ENCODE measurements at regions not wholly inside any gene's neighbourhood (a gene's known extent, or its start where the extent isn't known, plus 50 kb on each side); places are given as distances from the start of the nearest gene placed in this dataset.

DNA sequence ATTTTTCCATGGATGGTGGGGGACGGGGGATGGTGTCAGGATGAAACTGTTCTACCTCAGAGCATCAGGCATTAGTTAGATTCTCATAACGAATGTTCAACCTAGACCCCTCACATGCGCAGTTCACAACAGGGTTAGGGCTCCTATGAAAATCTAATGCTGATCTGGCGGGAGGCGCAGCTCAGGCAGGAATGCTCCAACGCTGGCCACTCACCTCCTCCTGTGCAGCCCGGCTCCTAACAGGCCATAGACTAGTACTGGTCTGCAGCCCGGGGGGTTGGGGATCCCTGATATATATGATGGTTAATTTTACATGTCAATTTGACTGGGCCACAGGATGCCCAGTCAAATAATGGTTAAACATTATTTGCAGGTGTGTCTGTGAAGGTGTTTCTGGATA lies 199.0 kb upstream of the NR4A3 start:
- no peak for FAIRE-seq
- no peak overlapping the region for H3K4me3 ChIP-seq (replicated peaks in 1 of 3; ENCODE audit: insufficient read depth in 1 of 3, low read depth in 2 of 3, low read length in 3 of 3)
- H2AFZ ChIP-seq (ENCODE audit: low read length): no peak overlapping the region
- intact Hi-C loops (cut with micrococcal nuclease; ENCODE audit: unreplicated experiment) (no loop called here), in situ Hi-C loops (cut with HindIII; ENCODE audit: extremely low pct_ligation_motif_present, low pct_unique_long_range_greater_than_20kb) (no loop called here)
- CTCF ChIA-PET (ENCODE audit: low intra/inter-chr PET ratio, low total read pairs): no interaction called here
- no peak for ATAC-seq
- no peaks in the 10 kb centered on the region for H3K9me3 ChIP-seq (ENCODE audit: low read length)
- POLR2A ChIA-PET: no interaction called here
- H4K20me1 ChIP-seq (ENCODE audit: insufficient read depth, low read length): no peaks in the 10 kb centered on the region
- DNase-seq (ENCODE audit: low spot score): no peak
- no peaks in the 10 kb centered on the region for H3K4me1 ChIP-seq (ENCODE audit: insufficient read depth, low read length)
- WGBS (ENCODE audit: low lambda C conversion rate): 35% methylated on average over 8 of the region's 8 CpGs
- H3K79me2 ChIP-seq (ENCODE audit: insufficient read depth, low read length): no peaks in the 10 kb centered on the region
- H3K36me3 ChIP-seq (replicated peaks in 1 of 2; ENCODE audit: control insufficient read depth in 1 of 2, insufficient read depth in 2 of 2, low read length in 2 of 2): no peaks in the 10 kb centered on the region
- no peaks in the 10 kb centered on the region for H3K27me3 ChIP-seq (ENCODE audit: control insufficient read depth in 1 of 2, insufficient read depth in 2 of 2, low read length in 2 of 2)
- H3K4me2 ChIP-seq (ENCODE audit: low read depth, low read length): no peak overlapping the region
- no peak overlapping the region for H3K27ac ChIP-seq (ENCODE audit: extremely low read length, insufficient read depth, low read length)
- no peak overlapping the region for H3K9ac ChIP-seq (ENCODE audit: insufficient read depth, low read depth, low read length)
- no TSS peak for BruUV-seq (replicated peaks)
- TF ChIP-seq, protein P1, sequence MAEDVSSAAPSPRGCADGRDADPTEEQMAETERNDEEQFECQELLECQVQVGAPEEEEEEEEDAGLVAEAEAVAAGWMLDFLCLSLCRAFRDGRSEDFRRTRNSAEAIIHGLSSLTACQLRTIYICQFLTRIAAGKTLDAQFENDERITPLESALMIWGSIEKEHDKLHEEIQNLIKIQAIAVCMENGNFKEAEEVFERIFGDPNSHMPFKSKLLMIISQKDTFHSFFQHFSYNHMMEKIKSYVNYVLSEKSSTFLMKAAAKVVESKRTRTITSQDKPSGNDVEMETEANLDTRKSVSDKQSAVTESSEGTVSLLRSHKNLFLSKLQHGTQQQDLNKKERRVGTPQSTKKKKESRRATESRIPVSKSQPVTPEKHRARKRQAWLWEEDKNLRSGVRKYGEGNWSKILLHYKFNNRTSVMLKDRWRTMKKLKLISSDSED (CRISPR knock-in tag; IDR thresholded peaks at IDR 0.05): no peak
- TF ChIP-seq SP1 (IDR thresholded peaks at IDR 0.05) (no peak), SP1 (CRISPR knock-in tag; IDR thresholded peaks at IDR 0.05) (no peak), ZNF251 (CRISPR knock-in tag; IDR thresholded peaks at IDR 0.05) (no peak), ZNF780A (CRISPR knock-in tag; IDR thresholded peaks at IDR 0.05) (no peak), NONO (IDR thresholded peaks at IDR 0.05) (no peak), NONO (CRISPR knock-in tag; conservative IDR thresholded peaks at IDR 0.05) (no peak), ZNF460 (CRISPR knock-in tag; IDR thresholded peaks at IDR 0.05; ENCODE audit: borderline replicate concordance) (no peak), RBM22 (optimal IDR thresholded peaks at IDR 0.05; ENCODE audit: low read length) (no peak), ZNF598 (CRISPR knock-in tag; IDR thresholded peaks at IDR 0.05; ENCODE audit: borderline replicate concordance) (no peak)
- TF ChIP-seq, protein P2, sequence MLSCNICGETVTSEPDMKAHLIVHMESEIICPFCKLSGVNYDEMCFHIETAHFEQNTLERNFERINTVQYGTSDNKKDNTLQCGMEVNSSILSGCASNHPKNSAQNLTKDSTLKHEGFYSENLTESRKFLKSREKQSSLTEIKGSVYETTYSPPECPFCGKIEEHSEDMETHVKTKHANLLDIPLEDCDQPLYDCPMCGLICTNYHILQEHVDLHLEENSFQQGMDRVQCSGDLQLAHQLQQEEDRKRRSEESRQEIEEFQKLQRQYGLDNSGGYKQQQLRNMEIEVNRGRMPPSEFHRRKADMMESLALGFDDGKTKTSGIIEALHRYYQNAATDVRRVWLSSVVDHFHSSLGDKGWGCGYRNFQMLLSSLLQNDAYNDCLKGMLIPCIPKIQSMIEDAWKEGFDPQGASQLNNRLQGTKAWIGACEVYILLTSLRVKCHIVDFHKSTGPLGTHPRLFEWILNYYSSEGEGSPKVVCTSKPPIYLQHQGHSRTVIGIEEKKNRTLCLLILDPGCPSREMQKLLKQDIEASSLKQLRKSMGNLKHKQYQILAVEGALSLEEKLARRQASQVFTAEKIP (CRISPR knock-in tag; IDR thresholded peaks at IDR 0.05; ENCODE audit: borderline replicate concordance): no peak
- TF ChIP-seq, protein P3, sequence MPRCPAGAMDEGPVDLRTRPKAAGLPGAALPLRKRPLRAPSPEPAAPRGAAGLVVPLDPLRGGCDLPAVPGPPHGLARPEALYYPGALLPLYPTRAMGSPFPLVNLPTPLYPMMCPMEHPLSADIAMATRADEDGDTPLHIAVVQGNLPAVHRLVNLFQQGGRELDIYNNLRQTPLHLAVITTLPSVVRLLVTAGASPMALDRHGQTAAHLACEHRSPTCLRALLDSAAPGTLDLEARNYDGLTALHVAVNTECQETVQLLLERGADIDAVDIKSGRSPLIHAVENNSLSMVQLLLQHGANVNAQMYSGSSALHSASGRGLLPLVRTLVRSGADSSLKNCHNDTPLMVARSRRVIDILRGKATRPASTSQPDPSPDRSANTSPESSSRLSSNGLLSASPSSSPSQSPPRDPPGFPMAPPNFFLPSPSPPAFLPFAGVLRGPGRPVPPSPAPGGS (CRISPR knock-in tag; IDR thresholded peaks at IDR 0.05): no peak
- TF ChIP-seq, protein P4, sequence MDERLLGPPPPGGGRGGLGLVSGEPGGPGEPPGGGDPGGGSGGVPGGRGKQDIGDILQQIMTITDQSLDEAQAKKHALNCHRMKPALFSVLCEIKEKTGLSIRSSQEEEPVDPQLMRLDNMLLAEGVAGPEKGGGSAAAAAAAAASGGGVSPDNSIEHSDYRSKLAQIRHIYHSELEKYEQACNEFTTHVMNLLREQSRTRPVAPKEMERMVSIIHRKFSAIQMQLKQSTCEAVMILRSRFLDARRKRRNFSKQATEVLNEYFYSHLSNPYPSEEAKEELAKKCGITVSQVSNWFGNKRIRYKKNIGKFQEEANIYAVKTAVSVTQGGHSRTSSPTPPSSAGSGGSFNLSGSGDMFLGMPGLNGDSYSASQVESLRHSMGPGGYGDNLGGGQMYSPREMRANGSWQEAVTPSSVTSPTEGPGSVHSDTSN (CRISPR knock-in tag; IDR thresholded peaks at IDR 0.05): no peak
- TF ChIP-seq, protein P5, sequence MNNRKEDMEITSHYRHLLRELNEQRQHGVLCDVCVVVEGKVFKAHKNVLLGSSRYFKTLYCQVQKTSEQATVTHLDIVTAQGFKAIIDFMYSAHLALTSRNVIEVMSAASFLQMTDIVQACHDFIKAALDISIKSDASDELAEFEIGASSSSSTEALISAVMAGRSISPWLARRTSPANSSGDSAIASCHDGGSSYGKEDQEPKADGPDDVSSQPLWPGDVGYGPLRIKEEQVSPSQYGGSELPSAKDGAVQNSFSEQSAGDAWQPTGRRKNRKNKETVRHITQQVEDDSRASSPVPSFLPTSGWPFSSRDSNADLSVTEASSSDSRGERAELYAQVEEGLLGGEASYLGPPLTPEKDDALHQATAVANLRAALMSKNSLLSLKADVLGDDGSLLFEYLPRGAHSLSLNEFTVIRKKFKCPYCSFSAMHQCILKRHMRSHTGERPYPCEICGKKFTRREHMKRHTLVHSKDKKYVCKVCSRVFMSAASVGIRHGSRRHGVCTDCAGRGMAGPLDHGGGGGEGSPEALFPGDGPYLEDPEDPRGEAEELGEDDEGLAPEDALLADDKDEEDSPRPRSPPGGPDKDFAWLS (CRISPR knock-in tag; IDR thresholded peaks at IDR 0.05; ENCODE audit: borderline replicate concordance): no peak
- TF ChIP-seq, protein P6, sequence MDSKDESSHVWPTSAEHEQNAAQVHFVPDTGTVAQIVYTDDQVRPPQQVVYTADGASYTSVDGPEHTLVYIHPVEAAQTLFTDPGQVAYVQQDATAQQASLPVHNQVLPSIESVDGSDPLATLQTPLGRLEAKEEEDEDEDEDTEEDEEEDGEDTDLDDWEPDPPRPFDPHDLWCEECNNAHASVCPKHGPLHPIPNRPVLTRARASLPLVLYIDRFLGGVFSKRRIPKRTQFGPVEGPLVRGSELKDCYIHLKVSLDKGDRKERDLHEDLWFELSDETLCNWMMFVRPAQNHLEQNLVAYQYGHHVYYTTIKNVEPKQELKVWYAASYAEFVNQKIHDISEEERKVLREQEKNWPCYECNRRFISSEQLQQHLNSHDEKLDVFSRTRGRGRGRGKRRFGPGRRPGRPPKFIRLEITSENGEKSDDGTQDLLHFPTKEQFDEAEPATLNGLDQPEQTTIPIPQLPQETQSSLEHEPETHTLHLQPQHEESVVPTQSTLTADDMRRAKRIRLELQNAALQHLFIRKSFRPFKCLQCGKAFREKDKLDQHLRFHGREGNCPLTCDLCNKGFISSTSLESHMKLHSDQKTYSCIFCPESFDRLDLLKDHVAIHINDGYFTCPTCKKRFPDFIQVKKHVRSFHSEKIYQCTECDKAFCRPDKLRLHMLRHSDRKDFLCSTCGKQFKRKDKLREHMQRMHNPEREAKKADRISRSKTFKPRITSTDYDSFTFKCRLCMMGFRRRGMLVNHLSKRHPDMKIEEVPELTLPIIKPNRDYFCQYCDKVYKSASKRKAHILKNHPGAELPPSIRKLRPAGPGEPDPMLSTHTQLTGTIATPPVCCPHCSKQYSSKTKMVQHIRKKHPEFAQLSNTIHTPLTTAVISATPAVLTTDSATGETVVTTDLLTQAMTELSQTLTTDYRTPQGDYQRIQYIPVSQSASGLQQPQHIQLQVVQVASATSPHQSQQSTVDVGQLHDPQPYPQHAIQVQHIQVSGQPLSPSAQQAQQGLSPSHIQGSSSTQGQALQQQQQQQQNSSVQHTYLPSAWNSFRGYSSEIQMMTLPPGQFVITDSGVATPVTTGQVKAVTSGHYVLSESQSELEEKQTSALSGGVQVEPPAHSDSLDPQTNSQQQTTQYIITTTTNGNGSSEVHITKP (CRISPR knock-in tag; IDR thresholded peaks at IDR 0.05; ENCODE audit: low read depth): no peak
